Activated CD4-positive, alpha-beta T cell treated with anti-CD3 and anti-CD28 coated beads, Interleukin-2, Interleukin-4, amounts not matched to agents 100 ng/mL and 50 ng/mL, durations not matched to agents 16 hours and 8 hours (primary cell): ENCODE measurements at regions not wholly inside any gene's neighbourhood (a gene's known extent, or its start where the extent isn't known, plus 50 kb on each side); places are given as distances from the start of the nearest gene placed in this dataset.
"Not testable (repeated sequence)": the region's sequence is repeated elsewhere in the genome, so short reads cannot be mapped to it uniquely, and the experiment has no call there.

Source experiments
- DNase-seq: peaks from one replicate; pipeline ENCODE4 v3.0.0-alpha.2; 2020; ENCODE audit warnings: low spot score

- not testable (repeated sequence) for DNase-seq
Measured at GRCh38 chr14:43296061-43296460, 1211.0 kb downstream of the FSCB start.

GRCh38 chr14:43285575-43285974, 1221.5 kb downstream of the FSCB start:
- DNase-seq: no peak

- DNase-seq: no peak
Measured at GRCh38 chr14:43260056-43260455, 1247.0 kb downstream of the FSCB start.

- DNase-seq: no peak
Measured at GRCh38 chr14:43258396-43258795, 1248.7 kb downstream of the FSCB start.

GRCh38 chr14:43256996-43257395, 1250.1 kb downstream of the FSCB start:
- DNase-seq: not testable (repeated sequence)

GRCh38 chr14:43252866-43253265, 1254.2 kb downstream of the FSCB start:
- no peak for DNase-seq

GRCh38 chr14:43249591-43249990, 1257.5 kb downstream of the FSCB start:
- DNase-seq: no peak

GRCh38 chr14:43249116-43249515, 1258.0 kb downstream of the FSCB start:
- DNase-seq: no peak

GRCh38 chr14:43247877-43248276, 1259.2 kb downstream of the FSCB start:
- DNase-seq: no peak

- no peak for DNase-seq
Measured at GRCh38 chr14:43244142-43244625, 1262.9 kb downstream of the FSCB start.

- DNase-seq: no peak
Measured at GRCh38 chr14:43243168-43243567, 1263.9 kb downstream of the FSCB start.

- DNase-seq: no peak
Measured at GRCh38 chr14:43232261-43232660, 1274.8 kb downstream of the FSCB start.

GRCh38 chr14:43215524-43215923, 1291.6 kb downstream of the FSCB start:
- no peak for DNase-seq

GRCh38 chr14:43207189-43207588, 1299.9 kb downstream of the FSCB start:
- DNase-seq: no peak

GRCh38 chr14:43204816-43205215, 1302.3 kb downstream of the FSCB start:
- DNase-seq: no peak

GRCh38 chr14:43200519-43200918, 1306.6 kb downstream of the FSCB start:
- DNase-seq: no peak

GRCh38 chr14:43198465-43198864, 1308.6 kb downstream of the FSCB start:
- no peak for DNase-seq

- DNase-seq: no peak
Measured at GRCh38 chr14:43184540-43184939, 1322.5 kb downstream of the FSCB start.

GRCh38 chr14:43183916-43184315, 1323.2 kb downstream of the FSCB start:
- DNase-seq: no peak

GRCh38 chr14:43175896-43176295, 1331.2 kb downstream of the FSCB start:
- no peak for DNase-seq

- DNase-seq: no peak
Measured at GRCh38 chr14:43172899-43173548, 1334.1 kb downstream of the FSCB start.

- DNase-seq: no peak
Measured at GRCh38 chr14:43169722-43170121, 1337.4 kb downstream of the FSCB start.

GRCh38 chr14:43168371-43168925, 1338.6 kb downstream of the FSCB start:
- DNase-seq: no peak

GRCh38 chr14:43166163-43166562, 1340.9 kb downstream of the FSCB start:
- no peak for DNase-seq
